Ramos (cell line): ENCODE measurements at regions not wholly inside any gene's neighbourhood (a gene's known extent, or its start where the extent isn't known, plus 50 kb on each side); places are given as distances from the start of the nearest gene placed in this dataset.
"Not testable (repeated sequence)": the region's sequence is repeated elsewhere in the genome, so short reads cannot be mapped to it uniquely, and the experiment has no call there.

Source experiments
- in situ Hi-C: fragments of 300-500 bp; cut with MboI; formaldehyde crosslinking; loops from one replicate; pipeline ENCODE4 v1.14.3; 2022; ENCODE audit warnings: low sequenced_read_pairs; ENCODE audit not compliant: unreplicated experiment

GRCh38 chr6:135555550-135555949, 58.0 kb upstream of the AHI1 start:
- in situ Hi-C loops = no loop called here

- in situ Hi-C loops = no loop called here
Observed at GRCh38 chr6:135557582-135557981, 60.0 kb upstream of the AHI1 start.

- in situ Hi-C loops = not testable (repeated sequence)
Observed at GRCh38 chr6:135565605-135566004, 68.1 kb upstream of the AHI1 start.

GRCh38 chr6:135566311-135567068, 69.0 kb upstream of the AHI1 start:
- in situ Hi-C loops = no loop called here

GRCh38 chr6:135567375-135568083, 70.0 kb upstream of the AHI1 start:
- in situ Hi-C loops = no loop called here

GRCh38 chr6:135568379-135568778, 70.8 kb upstream of the AHI1 start:
- in situ Hi-C loops = no loop called here

GRCh38 chr6:135572051-135572450, 74.5 kb upstream of the AHI1 start:
- in situ Hi-C loops = no loop called here

GRCh38 chr6:135575629-135576028, 78.1 kb upstream of the AHI1 start:
- in situ Hi-C loops = no loop called here

- in situ Hi-C loops = no loop called here
Observed at GRCh38 chr6:135576055-135576454, 78.5 kb upstream of the AHI1 start.

GRCh38 chr6:135577059-135577538, 79.6 kb upstream of the AHI1 start:
- in situ Hi-C loops = no loop called here

- in situ Hi-C loops = no loop called here
Observed at GRCh38 chr6:135578976-135579375, 81.4 kb upstream of the AHI1 start.

- in situ Hi-C loops = no loop called here
Observed at GRCh38 chr6:135581211-135581610, 83.7 kb upstream of the AHI1 start.

- in situ Hi-C loops = no loop called here
Observed at GRCh38 chr6:135583256-135583761, 85.8 kb upstream of the AHI1 start.

GRCh38 chr6:135586388-135586787, 88.8 kb upstream of the AHI1 start:
- in situ Hi-C loops = no loop called here

GRCh38 chr6:135586844-135587243, 89.3 kb upstream of the AHI1 start:
- in situ Hi-C loops = no loop called here

- in situ Hi-C loops = no loop called here
Observed at GRCh38 chr6:135592276-135592675, 94.7 kb upstream of the AHI1 start.

GRCh38 chr6:135594000-135594399, 96.5 kb upstream of the AHI1 start:
- in situ Hi-C loops = no loop called here

- in situ Hi-C loops = no loop called here
Observed at GRCh38 chr6:135600086-135600702, 102.7 kb upstream of the AHI1 start.

GRCh38 chr6:135600931-135601330, 103.4 kb upstream of the AHI1 start:
- in situ Hi-C loops = no loop called here

- in situ Hi-C loops = no loop called here
Observed at GRCh38 chr6:135601857-135602256, 104.3 kb upstream of the AHI1 start.

GRCh38 chr6:135603249-135603648, 105.7 kb upstream of the AHI1 start:
- in situ Hi-C loops = no loop called here
